Hepatocyte (in vitro differentiated cells): ENCODE measurements at regions not wholly inside any gene's neighbourhood (a gene's known extent, or its start where the extent isn't known, plus 50 kb on each side); places are given as distances from the start of the nearest gene placed in this dataset.
A peak's percentile ranks its signal among the peaks of the same experiment; 100 is the strongest.

Experiments used
- DNase-seq: peaks from one replicate; pipeline ENCODE4 v3.0.0-alpha.2; 2016; ENCODE audit warnings: low spot score
- H2AFZ ChIP-seq: fragments of 200-600 bp; sonication (generic); 2 replicates; pipeline ENCODE4 v1.6.0; 2016; ENCODE audit warnings: antibody characterized with exemption, mild to moderate bottlenecking
- H3K27ac ChIP-seq: fragments of 200-600 bp; sonication (generic); 2 replicates; pipeline ENCODE4 v1.5.1; 2016; ENCODE audit warnings: mild to moderate bottlenecking
- H3K27me3 ChIP-seq: fragments of 200-600 bp; sonication (generic); 2 replicates; pipeline ENCODE4 v1.6.1; 2016
- H3K36me3 ChIP-seq: fragments of 200-600 bp; sonication (generic); replicated peaks from 2 replicates; pipeline ENCODE4 v1.5.1; 2016; ENCODE audit warnings: low read depth; ENCODE audit not compliant: insufficient read depth
- H3K4me1 ChIP-seq: fragments of 200-600 bp; sonication (generic); 2 replicates; pipeline ENCODE4 v1.5.1; 2016; ENCODE audit warnings: mild to moderate bottlenecking, moderate library complexity; ENCODE audit not compliant: insufficient read depth
- H3K4me2 ChIP-seq: fragments of 200-600 bp; sonication (generic); 2 replicates; pipeline ENCODE4 v1.6.0; 2016
- H3K4me3 ChIP-seq: fragments of 200-600 bp; sonication (generic); 2 replicates; pipeline ENCODE4 v1.5.1; 2016; ENCODE audit warnings: mild to moderate bottlenecking
- H3K79me2 ChIP-seq: fragments of 200-600 bp; sonication (generic); 2 replicates; pipeline ENCODE4 v1.6.0; 2017; ENCODE audit warnings: mild to moderate bottlenecking
- H3K9me2 ChIP-seq: fragments of 200-600 bp; sonication (generic); replicated peaks from 2 replicates; pipeline ENCODE4 v1.6.0; 2017; ENCODE audit warnings: mild to moderate bottlenecking; ENCODE audit not compliant: insufficient read depth
- H3K9me3 ChIP-seq: fragments of 200-600 bp; sonication (generic); 2 replicates; pipeline ENCODE4 v1.5.1; 2016; ENCODE audit warnings: low read depth, mild to moderate bottlenecking
- H4K20me1 ChIP-seq: fragments of 200-600 bp; sonication (generic); 2 replicates; pipeline ENCODE4 v1.6.0; 2016; ENCODE audit warnings: mild to moderate bottlenecking; ENCODE audit not compliant: insufficient read depth, poor library complexity, severe bottlenecking
- CTCF ChIP-seq: fragments of 200-600 bp; sonication (generic); IDR thresholded peaks from 2 replicates; pipeline ENCODE4 v1.5.1; 2016; ENCODE audit warnings: antibody characterized with exemption, mild to moderate bottlenecking; ENCODE audit not compliant: poor library complexity
- EZH2 ChIP-seq: fragments of 200-600 bp; sonication (generic); IDR thresholded peaks from 2 replicates; pipeline ENCODE4 v1.6.1; 2016; ENCODE audit warnings: antibody characterized with exemption, mild to moderate bottlenecking, borderline replicate concordance
- EZH2phosphoT487 ChIP-seq: fragments of 200-600 bp; sonication (generic); IDR thresholded peaks from one replicate; pipeline ENCODE4 v1.6.1; 2018; ENCODE audit warnings: antibody characterized with exemption, mild to moderate bottlenecking, low read depth, moderate library complexity; ENCODE audit not compliant: unreplicated experiment, severe bottlenecking
- WGBS: methylation state at CpG from one replicate; pipeline ENCODE4 v1.1.6; 2016; ENCODE audit warnings: low lambda C conversion rate; ENCODE audit errors: missing lambda C conversion rate; 5-methylcytosine and 5-hydroxymethylcytosine counted together

GRCh38 chr5:35416217-35416988 is 186.1 kb upstream of the PRLR start:
- 25% methylated on average over 6 of the region's 6 CpGs for WGBS
- H3K36me3 ChIP-seq = no peaks in the 10 kb centered on the region
- no peaks in the 10 kb centered on the region for H3K9me2 ChIP-seq
- H3K4me2 ChIP-seq = peak overlapping the region; percentile 42
- TF ChIP-seq EZH2 (no peak), EZH2phosphoT487 (no peak), CTCF (no peak)
- H3K9me3 ChIP-seq = no peaks in the 10 kb centered on the region
- peaks cover 10% of the 10 kb centered on the region for H3K4me1 ChIP-seq
- no peaks in the 10 kb centered on the region for H4K20me1 ChIP-seq
- H3K4me3 ChIP-seq = no peak overlapping the region
- peak; percentile 18 for DNase-seq
- H2AFZ ChIP-seq = no peak overlapping the region
- peak overlapping the region; percentile 37 for H3K27ac ChIP-seq
- no peaks in the 10 kb centered on the region for H3K79me2 ChIP-seq
- H3K27me3 ChIP-seq = no peaks in the 10 kb centered on the region

GRCh38 chr5:35415309-35415708 is 185.0 kb upstream of the PRLR start:
- Histone ChIP-seq H4K20me1 (no peaks in the 10 kb centered on the region), H3K4me1 (peaks cover 10% of the 10 kb centered on the region), H3K9me3 (no peaks in the 10 kb centered on the region), H3K27ac (no peak overlapping the region), H2AFZ (no peak overlapping the region), H3K36me3 (no peaks in the 10 kb centered on the region), H3K27me3 (no peaks in the 10 kb centered on the region), H3K9me2 (no peaks in the 10 kb centered on the region), H3K79me2 (no peaks in the 10 kb centered on the region), H3K4me2 (no peak overlapping the region), H3K4me3 (no peak overlapping the region)
- DNase-seq = no peak
- TF ChIP-seq CTCF = no peak
- no peak for TF ChIP-seq EZH2
- TF ChIP-seq EZH2phosphoT487 = no peak
- 89% methylated on average over 2 of the region's 2 CpGs for WGBS

- no peak overlapping the region for H3K27ac ChIP-seq
- no peaks in the 10 kb centered on the region for H3K27me3 ChIP-seq
- no peaks in the 10 kb centered on the region for H4K20me1 ChIP-seq
- H3K4me2 ChIP-seq = no peak overlapping the region
- no peak overlapping the region for H2AFZ ChIP-seq
- H3K4me1 ChIP-seq = no peaks in the 10 kb centered on the region
- H3K79me2 ChIP-seq = no peaks in the 10 kb centered on the region
- WGBS = 87% methylated on average over 1 of the region's 1 CpG
- no peaks in the 10 kb centered on the region for H3K9me3 ChIP-seq
- H3K9me2 ChIP-seq = no peaks in the 10 kb centered on the region
- TF ChIP-seq EZH2 (no peak), CTCF (no peak), EZH2phosphoT487 (no peak)
- H3K4me3 ChIP-seq = no peak overlapping the region
- H3K36me3 ChIP-seq = no peaks in the 10 kb centered on the region
- no peak for DNase-seq
Observed at GRCh38 chr5:35409361-35409760, 179.1 kb upstream of the PRLR start.
